GM12878 (cell line): ENCODE measurements at regions not wholly inside any gene's neighbourhood (a gene's known extent, or its start where the extent isn't known, plus 50 kb on each side); places are given as distances from the start of the nearest gene placed in this dataset.

Experiments
- ATF2 ChIP-seq: IDR thresholded peaks from 2 replicates; pipeline ENCODE4 v1.6.1; 2012; ENCODE audit warnings: low read length, inconsistent platforms
- BRCA1 ChIP-seq: IDR thresholded peaks from 2 replicates; pipeline ENCODE4 v1.6.1; 2011; ENCODE audit warnings: low read depth, low read length, improper control_type of control experiment
- CHD2 ChIP-seq: IDR thresholded peaks from 2 replicates; pipeline ENCODE4 v1.6.1; 2011; ENCODE audit warnings: low read depth, low read length, improper control_type of control experiment, borderline replicate concordance
- CTCF ChIP-seq, 3 experiments: IDR thresholded peaks in 2 of 3; conservative IDR thresholded peaks in 1 of 3; 2 replicates each; pipeline ENCODE4 v1.5.1; 2011; ENCODE audit warnings: low read depth in 3 of 3, low read length in 3 of 3, mild to moderate bottlenecking in 3 of 3, control low read depth in 2 of 3, moderate library complexity in 2 of 3, inconsistent platforms in 1 of 3, mixed read lengths in 1 of 3; ENCODE audit not compliant: control insufficient read depth in 2 of 3, insufficient read depth in 1 of 3; ENCODE audit errors: extremely low read depth in 1 of 3
- EP300 ChIP-seq, 2 experiments: fragments of 150-350 bp in 1 of 2; IDR thresholded peaks; 2 replicates each; pipeline ENCODE4 v1.6.1; 2011 to 2012; ENCODE audit warnings: low read depth in 2 of 2, low read length in 2 of 2, borderline replicate concordance in 1 of 2, improper control_type of control experiment in 1 of 2, inconsistent platforms in 1 of 2; ENCODE audit not compliant: control insufficient read depth in 1 of 2
- IKZF1 ChIP-seq: fragments of 450-650 bp; conservative IDR thresholded peaks from 2 replicates; pipeline ENCODE4 v1.6.1; 2017; ENCODE audit warnings: antibody characterized with exemption, mild to moderate bottlenecking
- JUND ChIP-seq: IDR thresholded peaks from 2 replicates; pipeline ENCODE4 v1.6.1; 2012; ENCODE audit warnings: low read depth, mild to moderate bottlenecking, low read length, improper control_type of control experiment, moderate library complexity
- KDM1A ChIP-seq: fragments of 200-600 bp; sonication (generic); IDR thresholded peaks from 2 replicates; pipeline ENCODE4 v1.6.1; 2016; ENCODE audit warnings: borderline replicate concordance
- MEF2A ChIP-seq: IDR thresholded peaks from 2 replicates; pipeline ENCODE4 v1.6.1; 2011; ENCODE audit warnings: low read depth, mild to moderate bottlenecking, low read length, moderate library complexity; ENCODE audit not compliant: insufficient read depth
- NFYB ChIP-seq: IDR thresholded peaks from 2 replicates; pipeline ENCODE4 v1.6.1; 2011; ENCODE audit warnings: low read depth, mild to moderate bottlenecking, low read length, improper control_type of control experiment, moderate library complexity; ENCODE audit not compliant: insufficient read depth
- POLR2A ChIP-seq: IDR thresholded peaks from 2 replicates; pipeline ENCODE4 v1.6.1; 2011; ENCODE audit warnings: low read depth, mild to moderate bottlenecking, low read length
- SREBF1 ChIP-seq: IDR thresholded peaks from 2 replicates; pipeline ENCODE4 v1.6.1; 2012; ENCODE audit warnings: mild to moderate bottlenecking, low read length

DNA sequence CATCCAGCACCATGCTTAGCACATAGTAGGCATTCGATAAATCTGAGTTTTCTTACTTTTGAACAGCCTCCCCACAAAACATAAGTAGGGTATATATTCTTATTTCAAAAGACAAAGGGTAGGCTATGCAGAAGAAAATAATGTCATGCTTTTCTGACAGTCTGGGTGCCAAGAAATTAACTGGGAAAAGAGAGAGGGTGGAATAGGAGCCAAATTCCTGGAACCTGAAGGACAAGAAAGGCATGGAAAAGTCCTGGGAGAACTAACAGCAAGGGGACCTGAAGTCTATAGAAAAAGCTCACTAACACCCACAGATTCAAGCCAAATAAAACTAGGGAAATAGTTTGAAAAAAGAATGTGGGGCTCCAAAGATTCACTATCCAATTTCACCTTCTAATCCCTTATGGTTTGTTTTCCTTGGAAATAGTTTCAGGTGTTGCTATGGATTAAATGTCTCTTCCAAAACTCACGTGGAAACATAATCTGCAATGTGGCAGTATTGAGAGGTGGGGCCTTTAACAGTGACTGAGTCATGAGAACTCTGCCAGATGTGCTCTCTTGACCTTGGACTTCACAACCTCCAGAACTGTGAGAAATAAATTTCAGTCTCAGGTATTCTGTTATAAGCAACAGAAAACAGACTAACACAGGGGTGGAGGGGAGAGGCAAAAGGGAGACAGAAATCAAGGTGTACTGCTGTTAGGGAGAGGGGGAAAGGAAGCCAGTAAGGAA, 173.3 kb upstream of the ARHGEF9 start:
- TF ChIP-seq KDM1A (no peak), JUND (no peak), CHD2 (no peak), CTCF (IDR thresholded peaks at IDR 0.05 in 2 of 3, conservative IDR thresholded peaks at IDR 0.05 in 1 of 3; ENCODE audit: control insufficient read depth in 2 of 3, extremely low read depth in 1 of 3, insufficient read depth in 1 of 3, low read depth in 3 of 3, low read length in 3 of 3) (no peak), SREBF1 (no peak), POLR2A (no peak), EP300 (IDR thresholded peaks at IDR 0.05; ENCODE audit: borderline replicate concordance in 1 of 2, control insufficient read depth in 1 of 2, low read depth in 2 of 2, low read length in 2 of 2) (no peak), MEF2A (no peak), BRCA1 (no peak), NFYB (no peak), IKZF1 (no peak), ATF2 (no peak)
